GM12872 (cell line): ENCODE measurements at regions not wholly inside any gene's neighbourhood (a gene's known extent, or its start where the extent isn't known, plus 50 kb on each side); places are given as distances from the start of the nearest gene placed in this dataset.

Source experiments
- TF ChIP-seq, protein P1 (sequence below): IDR thresholded peaks from 3 replicates; pipeline ENCODE4 v1.5.1; 2011; ENCODE audit warnings: low read depth, mild to moderate bottlenecking, low read length, moderate library complexity; ENCODE audit not compliant: insufficient read depth

DNA sequence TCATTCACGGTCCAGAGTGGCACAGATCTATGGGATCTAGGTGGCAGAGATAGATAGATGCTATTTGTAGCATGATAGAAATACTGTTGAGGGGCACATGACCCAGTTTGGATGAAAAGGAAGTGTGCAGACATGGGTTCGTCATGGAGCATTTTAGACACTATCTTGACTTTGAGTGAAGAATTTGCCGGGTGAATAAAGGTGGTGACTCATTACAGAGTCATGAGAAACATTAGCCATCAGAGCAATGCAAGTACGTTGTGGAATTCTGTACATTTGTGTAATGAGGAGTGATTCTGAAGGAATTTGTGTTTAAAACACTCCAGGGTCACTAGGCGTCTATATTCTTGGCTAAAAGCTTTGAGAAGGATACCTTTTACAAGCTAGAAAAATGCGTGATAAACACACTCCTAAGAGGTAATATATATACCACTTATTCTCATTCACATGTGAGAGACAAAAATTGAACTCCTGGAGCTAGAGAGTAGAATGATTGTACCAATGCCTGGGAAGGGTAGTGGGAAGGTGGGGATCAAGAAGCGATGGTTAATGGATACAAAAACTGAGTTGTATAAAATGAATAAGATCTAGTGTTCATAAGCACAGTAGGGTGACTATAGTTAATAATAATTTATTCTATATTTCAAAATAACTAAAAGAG is 593.7 kb upstream of the LUZP2 start:
- TF ChIP-seq, protein P1, sequence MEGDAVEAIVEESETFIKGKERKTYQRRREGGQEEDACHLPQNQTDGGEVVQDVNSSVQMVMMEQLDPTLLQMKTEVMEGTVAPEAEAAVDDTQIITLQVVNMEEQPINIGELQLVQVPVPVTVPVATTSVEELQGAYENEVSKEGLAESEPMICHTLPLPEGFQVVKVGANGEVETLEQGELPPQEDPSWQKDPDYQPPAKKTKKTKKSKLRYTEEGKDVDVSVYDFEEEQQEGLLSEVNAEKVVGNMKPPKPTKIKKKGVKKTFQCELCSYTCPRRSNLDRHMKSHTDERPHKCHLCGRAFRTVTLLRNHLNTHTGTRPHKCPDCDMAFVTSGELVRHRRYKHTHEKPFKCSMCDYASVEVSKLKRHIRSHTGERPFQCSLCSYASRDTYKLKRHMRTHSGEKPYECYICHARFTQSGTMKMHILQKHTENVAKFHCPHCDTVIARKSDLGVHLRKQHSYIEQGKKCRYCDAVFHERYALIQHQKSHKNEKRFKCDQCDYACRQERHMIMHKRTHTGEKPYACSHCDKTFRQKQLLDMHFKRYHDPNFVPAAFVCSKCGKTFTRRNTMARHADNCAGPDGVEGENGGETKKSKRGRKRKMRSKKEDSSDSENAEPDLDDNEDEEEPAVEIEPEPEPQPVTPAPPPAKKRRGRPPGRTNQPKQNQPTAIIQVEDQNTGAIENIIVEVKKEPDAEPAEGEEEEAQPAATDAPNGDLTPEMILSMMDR = no peak

DNA sequence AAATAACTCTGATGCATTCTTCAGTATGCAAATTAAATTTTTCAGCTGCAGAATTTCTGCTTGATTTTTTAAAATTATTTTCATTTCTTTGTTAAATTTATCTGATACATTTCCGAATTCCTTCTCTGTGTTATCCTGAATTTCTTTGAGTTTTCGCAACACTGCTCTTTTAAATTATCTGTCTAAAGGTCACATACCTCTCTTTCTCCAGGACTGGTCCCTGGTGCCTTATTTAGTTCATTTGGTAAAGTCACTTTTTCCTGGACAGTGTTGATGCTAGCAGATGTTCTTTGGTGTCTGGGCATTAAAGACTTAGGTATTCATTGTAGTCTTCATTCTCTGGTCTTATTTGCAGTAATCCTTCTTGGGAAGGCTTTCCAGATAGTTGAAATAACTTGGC is 577.4 kb upstream of the LUZP2 start:
- TF ChIP-seq, protein P1 = no peak

DNA sequence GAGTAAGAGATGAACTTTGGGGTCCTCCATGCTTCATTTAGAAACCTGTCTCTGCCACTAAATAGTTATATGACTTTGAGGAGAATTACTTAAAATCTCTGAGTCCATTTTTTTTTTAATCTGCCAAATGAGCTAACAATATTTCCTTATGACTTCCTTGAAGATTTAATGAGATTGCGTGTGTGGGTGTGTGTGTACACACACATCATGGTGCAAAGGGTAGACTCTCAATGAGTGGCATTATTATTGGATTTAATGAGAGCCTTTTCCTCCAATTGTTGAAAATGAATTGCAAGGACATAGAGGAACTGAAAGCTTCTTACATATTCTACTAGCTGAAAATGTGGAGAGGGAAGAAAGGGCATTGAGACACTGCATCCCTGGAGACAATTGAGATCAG is 573.5 kb upstream of the LUZP2 start:
- TF ChIP-seq, protein P1 = no peak

DNA sequence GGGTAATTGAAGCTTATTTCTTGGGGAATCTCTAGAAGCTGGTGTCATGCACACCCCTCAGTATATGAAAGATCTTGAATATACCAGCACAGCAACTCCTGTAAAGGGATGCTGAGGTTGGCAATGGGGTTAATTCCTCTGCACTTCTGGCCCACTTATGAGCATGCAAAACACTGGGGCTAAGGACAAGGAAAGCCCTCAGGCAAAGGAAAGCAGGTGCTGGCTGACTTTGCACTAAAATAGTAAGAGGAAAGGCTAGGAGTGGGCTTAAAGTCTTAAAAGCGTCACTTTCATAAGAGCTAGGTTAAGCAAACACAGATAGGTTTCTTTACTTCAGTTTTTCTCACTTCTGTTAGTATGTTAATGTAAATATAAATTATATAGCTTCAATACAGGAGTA is 572.6 kb upstream of the LUZP2 start:
- TF ChIP-seq, protein P1 = no peak

DNA sequence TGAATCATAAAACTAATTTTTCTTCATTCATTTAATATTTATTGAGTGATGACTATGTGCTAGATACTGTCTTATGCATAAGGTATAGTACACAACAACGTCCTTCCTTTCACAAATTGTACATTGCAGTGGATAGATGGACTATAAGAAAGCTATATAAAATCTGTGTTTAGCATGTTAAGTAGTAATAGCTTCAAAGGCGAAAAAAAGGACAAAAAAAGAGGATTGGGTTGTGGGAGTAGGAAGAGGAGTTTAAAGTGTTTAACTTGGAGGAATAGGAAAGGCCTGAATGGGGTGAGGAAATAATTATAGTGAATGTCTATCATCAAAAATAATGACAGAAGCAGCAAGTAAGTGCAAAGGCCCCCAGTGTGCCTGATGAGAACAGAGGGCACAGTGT is 565.4 kb upstream of the LUZP2 start:
- TF ChIP-seq, protein P1 = no peak

DNA sequence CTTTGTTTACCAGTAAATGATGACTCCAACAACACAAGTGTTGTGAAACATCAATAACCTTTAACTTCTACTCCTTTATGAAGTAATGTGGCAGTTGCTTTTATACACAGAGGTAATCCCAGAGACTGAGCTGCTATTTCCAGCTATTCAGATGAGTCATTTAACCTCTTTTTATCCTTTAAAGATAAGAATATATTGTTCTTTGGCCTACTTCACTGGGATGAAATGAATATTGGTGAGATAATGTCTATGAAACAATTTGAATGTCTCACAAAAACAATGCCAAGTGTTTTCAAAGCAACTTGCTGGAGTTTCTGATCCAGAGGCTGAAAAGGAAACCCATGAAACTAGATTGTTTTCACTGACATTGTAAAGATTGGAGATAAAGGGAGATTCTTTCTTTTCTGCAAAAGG is 564.4 kb upstream of the LUZP2 start:
- TF ChIP-seq, protein P1 = no peak

DNA sequence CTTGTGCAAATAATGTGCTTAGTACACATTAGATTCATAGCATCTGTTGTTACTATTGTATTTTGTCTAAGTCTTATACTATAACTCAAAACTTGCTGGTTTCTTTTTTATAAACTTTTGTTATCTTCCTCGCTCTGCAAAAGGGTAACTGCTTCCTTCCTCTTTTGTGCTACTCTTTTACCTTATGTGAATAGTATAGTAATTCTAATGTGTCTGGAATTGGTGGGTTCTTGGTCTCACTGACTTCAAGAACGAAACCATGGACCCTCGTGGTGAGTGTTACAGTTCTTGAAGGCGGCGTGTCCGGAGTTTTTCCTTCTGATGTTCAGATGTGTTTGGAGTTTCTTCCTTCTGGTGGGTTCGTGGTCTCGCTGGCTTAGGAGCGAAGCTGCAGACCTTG is 563.1 kb upstream of the LUZP2 start:
- TF ChIP-seq, protein P1 = no peak
